Activated B cell treated with CpG ODN at 0.5 μM for 24 hours (primary cell): ENCODE measurements at regions not wholly inside any gene's neighbourhood (a gene's known extent, or its start where the extent isn't known, plus 50 kb on each side); places are given as distances from the start of the nearest gene placed in this dataset.
"Not testable (repeated sequence)": the region's sequence is repeated elsewhere in the genome, so short reads cannot be mapped to it uniquely, and the experiment has no call there.

Experiments used
- ATAC-seq: fragments of 200-7000 bp; cut with Tn5 transposase; one replicate; pipeline ENCODE4 v1.10.0; 2021; ENCODE audit warnings: low read depth, mild to moderate bottlenecking, moderate library complexity
- CTCF ChIA-PET: fragments of 350-600 bp; sonication (Branson Sonifier 250); formaldehyde crosslinking; loops from one replicate; lab custom pipeline; 2021; ENCODE audit warnings: antibody characterized with exemption; lab: Charles Lee
- POLR2A ChIA-PET: fragments of 350-600 bp; sonication (Branson Sonifier 250); formaldehyde crosslinking; loops from one replicate; lab custom pipeline; 2021; ENCODE audit warnings: antibody characterized with exemption; lab: Charles Lee
- DNase-seq: peaks from one replicate; pipeline ENCODE4 v3.0.0; 2022
- H3K27ac Mint-ChIP-seq: one replicate; pipeline ENCODE4 v1.8.0; 2020; ENCODE audit warnings: mixed read lengths
- H3K27me3 Mint-ChIP-seq: one replicate; pipeline ENCODE4 v1.8.0; 2021; ENCODE audit warnings: mixed read lengths
- H3K36me3 Mint-ChIP-seq: one replicate; pipeline ENCODE4 v1.8.0; 2021; ENCODE audit warnings: low read depth, mixed read lengths
- H3K4me1 Mint-ChIP-seq: one replicate; pipeline ENCODE4 v1.8.0; 2021; ENCODE audit warnings: mixed read lengths
- H3K4me3 Mint-ChIP-seq: one replicate; pipeline ENCODE4 v1.8.0; 2020; ENCODE audit warnings: mild to moderate bottlenecking, mixed read lengths
- H3K9me3 Mint-ChIP-seq: one replicate; pipeline ENCODE4 v1.8.0; 2020; ENCODE audit warnings: mixed read lengths
- CTCF ChIP-seq: fragments of 200-600 bp; IDR thresholded peaks from one replicate; pipeline ENCODE4 v1.8.0; 2022; ENCODE audit warnings: antibody characterized with exemption, mild to moderate bottlenecking
- intact Hi-C: fragments of 100-400 bp; cut with micrococcal nuclease; formaldehyde crosslinking; loops from one replicate; pipeline ENCODE4 v1.15.1; 2024

DNA sequence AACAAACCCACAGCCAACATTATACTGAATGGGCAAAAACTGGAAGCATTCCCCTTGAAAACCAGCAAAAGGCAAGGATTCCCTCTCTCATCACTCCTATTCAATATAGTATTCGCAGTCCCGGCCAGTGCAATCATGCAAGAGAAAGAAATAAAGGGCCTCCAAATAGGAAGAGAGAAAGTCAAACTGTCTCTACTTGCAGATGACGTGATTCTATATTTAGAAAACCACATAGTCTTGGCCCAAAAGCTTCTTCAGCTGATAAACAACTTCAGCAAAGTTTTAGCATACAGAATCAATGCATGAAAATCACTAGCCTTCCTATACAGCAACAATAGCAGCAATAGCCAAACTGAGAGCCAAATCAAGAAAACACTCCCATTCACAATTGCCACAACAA lies 333.7 kb upstream of the EDIL3 start:
- no peak overlapping the region for H3K4me3 Mint-ChIP-seq
- ATAC-seq: no peak
- ChIA-PET CTCF (no interaction called here), POLR2A (no interaction called here)
- no peak overlapping the region for H3K27ac Mint-ChIP-seq
- intact Hi-C loops: no loop called here
- H3K36me3 Mint-ChIP-seq: no peaks in the 10 kb centered on the region
- H3K27me3 Mint-ChIP-seq: no peaks in the 10 kb centered on the region
- DNase-seq: no peak
- H3K4me1 Mint-ChIP-seq: no peaks in the 10 kb centered on the region
- no peak for TF ChIP-seq CTCF
- H3K9me3 Mint-ChIP-seq: peaks cover 13% of the 10 kb centered on the region

- Mint-ChIP-seq H3K9me3 (peaks cover 13% of the 10 kb centered on the region), H3K4me3 (no peak overlapping the region), H3K36me3 (no peaks in the 10 kb centered on the region), H3K27ac (no peak overlapping the region), H3K27me3 (no peaks in the 10 kb centered on the region), H3K4me1 (no peaks in the 10 kb centered on the region)
- ChIA-PET CTCF (no interaction called here), POLR2A (no interaction called here)
- no peak for DNase-seq
- TF ChIP-seq CTCF: no peak
- intact Hi-C loops: no loop called here
- no peak for ATAC-seq
These were observed 331.0 kb upstream of the EDIL3 start for GRCh38 chr5:84715686-84716085.

DNA sequence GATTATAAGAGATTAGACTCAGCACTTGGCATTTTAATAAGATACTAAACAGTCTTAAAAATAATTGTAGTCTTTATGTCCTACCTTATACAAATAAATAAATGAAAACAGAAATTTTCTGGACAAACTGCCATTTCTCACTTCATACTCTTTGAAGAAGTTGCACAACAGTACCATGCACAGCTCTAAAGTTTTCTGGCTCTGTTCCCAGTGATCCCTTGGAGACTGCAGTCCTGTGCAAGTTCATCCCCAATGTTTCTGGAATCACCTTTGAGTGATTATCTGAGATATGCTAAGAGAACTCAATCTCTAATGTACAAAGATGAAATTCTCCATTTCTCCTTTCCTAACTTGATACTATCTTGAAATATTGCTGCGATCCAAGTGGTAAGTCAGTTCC lies 330.4 kb upstream of the EDIL3 start:
- CTCF ChIA-PET: no interaction called here

DNA sequence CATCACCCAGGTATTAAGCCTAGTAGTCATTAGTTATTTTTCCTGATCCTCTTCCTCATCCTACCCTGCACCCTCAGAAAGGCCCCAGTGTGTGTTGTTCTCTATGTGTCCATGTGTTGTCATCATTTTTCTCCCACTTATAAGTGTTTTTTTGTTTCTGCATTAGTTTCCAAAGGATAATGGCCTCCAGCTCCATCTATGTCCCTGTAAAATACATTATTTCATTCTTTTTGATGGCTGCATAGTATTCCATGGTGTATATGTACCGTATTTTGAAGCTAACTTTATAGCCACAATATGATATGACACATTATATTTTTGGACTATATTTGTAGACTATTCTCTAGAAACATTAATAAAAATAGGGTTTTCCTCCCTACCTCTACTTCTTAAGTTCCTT lies 324.4 kb upstream of the EDIL3 start:
- no peak for TF ChIP-seq CTCF
- Mint-ChIP-seq H3K27ac (no peak overlapping the region), H3K4me3 (no peak overlapping the region), H3K27me3 (no peaks in the 10 kb centered on the region), H3K36me3 (no peaks in the 10 kb centered on the region), H3K9me3 (peaks cover 2% of the 10 kb centered on the region), H3K4me1 (no peaks in the 10 kb centered on the region)
- DNase-seq: no peak
- CTCF ChIA-PET: no interaction called here
- intact Hi-C loops: no loop called here
- no peak for ATAC-seq
- POLR2A ChIA-PET: no interaction called here

More for the DNA sequence above, 330.4 kb upstream of the EDIL3 start:
- Mint-ChIP-seq H3K27me3 (no peaks in the 10 kb centered on the region), H3K9me3 (peaks cover 13% of the 10 kb centered on the region), H3K4me3 (no peak overlapping the region), H3K36me3 (no peaks in the 10 kb centered on the region), H3K27ac (no peak overlapping the region), H3K4me1 (no peaks in the 10 kb centered on the region)
- ATAC-seq: no peak
- intact Hi-C loops: no loop called here
- POLR2A ChIA-PET: no interaction called here
- DNase-seq: no peak
- TF ChIP-seq CTCF: no peak

DNA sequence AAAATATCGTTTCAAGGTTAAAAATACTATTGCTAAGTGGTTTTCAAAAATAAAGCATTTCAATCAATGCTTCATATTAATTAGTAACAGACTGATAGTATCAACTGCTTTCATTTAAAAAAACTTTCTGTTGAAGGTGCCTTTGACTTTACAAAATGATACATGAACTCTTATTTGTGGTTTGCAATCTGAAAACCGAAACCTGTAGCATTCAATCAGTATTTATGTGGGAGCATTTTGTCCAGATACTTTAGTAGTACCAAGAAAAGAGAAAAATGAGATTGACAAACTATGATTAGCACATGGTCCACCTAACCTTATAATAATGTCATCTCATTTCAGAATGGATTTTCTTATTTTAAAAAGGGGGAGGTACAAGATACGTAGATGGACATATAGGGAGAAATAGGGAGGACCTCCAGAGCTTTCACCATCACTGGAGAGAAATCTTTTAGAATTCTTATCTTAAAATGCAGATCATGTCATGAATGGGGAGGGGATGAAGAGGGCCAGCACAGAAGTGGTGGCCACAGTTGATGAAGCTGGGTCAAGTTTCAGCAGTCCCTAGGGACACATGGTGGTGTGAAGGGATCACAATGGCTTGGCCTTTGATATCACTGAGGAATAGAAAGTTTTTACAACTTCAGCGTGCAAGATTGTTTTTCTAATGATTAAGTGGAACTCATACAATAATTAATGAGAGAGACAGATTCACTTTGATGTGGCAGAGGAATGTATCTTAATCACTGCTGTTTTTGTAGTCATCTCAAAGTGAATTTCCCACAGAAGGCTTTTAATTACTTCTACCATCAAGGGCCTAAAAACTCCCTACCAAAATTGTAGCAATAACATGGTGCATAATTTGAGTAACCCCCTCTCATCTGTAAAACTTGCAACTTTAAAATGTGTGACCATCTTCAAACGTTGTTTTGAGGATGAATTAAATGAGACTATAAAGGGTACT lies 322.3 kb upstream of the EDIL3 start:
- H3K27ac Mint-ChIP-seq: no peak overlapping the region
- ChIA-PET POLR2A (no interaction called here), CTCF (no interaction called here)
- peaks cover 2% of the 10 kb centered on the region for H3K9me3 Mint-ChIP-seq
- H3K27me3 Mint-ChIP-seq: no peaks in the 10 kb centered on the region
- intact Hi-C loops: no loop called here
- H3K4me1 Mint-ChIP-seq: no peaks in the 10 kb centered on the region
- ATAC-seq (no peak), DNase-seq (no peak)
- no peak overlapping the region for H3K4me3 Mint-ChIP-seq
- no peak for TF ChIP-seq CTCF
- no peaks in the 10 kb centered on the region for H3K36me3 Mint-ChIP-seq

- CTCF ChIA-PET, H3K27ac Mint-ChIP-seq, H3K36me3 Mint-ChIP-seq, H3K4me1 Mint-ChIP-seq, H3K9me3 Mint-ChIP-seq, DNase-seq, H3K27me3 Mint-ChIP-seq, POLR2A ChIA-PET, ATAC-seq, intact Hi-C loops, H3K4me3 Mint-ChIP-seq: not testable (repeated sequence)
These were observed 315.9 kb upstream of the EDIL3 start for GRCh38 chr5:84700545-84700944.
